ENCODE measurements at regions not wholly inside any gene's neighbourhood (a gene's known extent, or its start where the extent isn't known, plus 50 kb on each side); places are given as distances from the start of the nearest gene placed in this dataset.

DNA sequence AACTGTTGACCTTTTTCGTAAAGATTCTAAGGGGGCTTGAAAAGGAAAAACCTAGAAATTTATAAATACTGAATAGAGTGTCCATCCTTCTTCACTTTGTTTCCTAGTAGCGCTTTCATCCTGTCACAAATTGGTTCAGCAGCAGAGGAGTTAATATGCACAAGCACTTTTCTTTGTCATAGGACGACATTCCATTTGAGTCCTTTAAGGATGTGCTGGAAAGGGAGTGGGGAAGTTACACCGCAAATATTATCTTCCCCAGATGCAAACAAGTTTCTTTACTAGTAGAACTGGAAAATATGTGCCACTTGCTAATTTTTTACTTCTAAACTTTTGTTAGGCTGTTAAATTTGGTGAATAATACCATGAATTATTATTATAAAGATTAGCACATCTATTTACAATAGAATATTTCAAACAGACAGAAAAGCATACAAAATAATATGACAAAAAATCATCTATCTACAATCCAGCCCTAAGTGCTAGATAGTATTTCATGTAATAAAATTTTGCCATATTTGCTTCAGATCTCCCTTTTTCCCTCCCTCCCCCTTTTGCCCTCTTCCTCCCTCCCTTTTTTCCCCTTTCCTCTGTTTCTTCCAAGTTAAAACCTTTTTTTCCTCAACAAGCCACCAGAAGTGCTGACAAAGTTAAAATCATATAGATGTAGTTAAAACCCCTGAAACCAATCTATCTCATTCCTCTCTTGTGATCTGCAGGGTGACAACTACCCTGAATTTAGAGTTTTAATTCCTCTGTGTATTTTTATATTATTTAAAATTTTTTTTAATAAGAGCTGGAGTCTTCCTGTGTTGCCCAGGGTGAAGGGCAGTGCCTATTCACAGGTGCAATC is 50.5 kb upstream of the MAP4K3 start:
- no peak for DNase-seq
- no peak overlapping the region for H3K27ac ChIP-seq
- TF ChIP-seq CTCF (IDR thresholded peaks at IDR 0.05; ENCODE audit: low read depth, low read length), result no peak

GRCh38 chr2:39488450-39488849 is 51.4 kb upstream of the MAP4K3 start:
- H3K27ac ChIP-seq, result no peak overlapping the region

More for the DNA sequence above, 50.5 kb upstream of the MAP4K3 start:
- no peaks in the 10 kb centered on the region for H3K36me3 ChIP-seq
- no peaks in the 10 kb centered on the region for H3K27me3 ChIP-seq (ENCODE audit: insufficient read depth, low read depth, severe bottlenecking)
- H3K9me3 ChIP-seq (ENCODE audit: severe bottlenecking), result no peaks in the 10 kb centered on the region
- H3K4me3 ChIP-seq (ENCODE audit: low read depth, low read length), result no peak overlapping the region

GRCh38 chr2:39490586-39490985 is 53.5 kb upstream of the MAP4K3 start:
- no peak overlapping the region for H3K27ac ChIP-seq
- no peak for DNase-seq
- no peak overlapping the region for H3K4me3 ChIP-seq (ENCODE audit: low read depth, low read length)
- H3K27me3 ChIP-seq (ENCODE audit: insufficient read depth, low read depth, severe bottlenecking), result no peaks in the 10 kb centered on the region
- H3K36me3 ChIP-seq, result no peaks in the 10 kb centered on the region
- TF ChIP-seq CTCF (IDR thresholded peaks at IDR 0.05; ENCODE audit: low read depth, low read length), result no peak
- H3K9me3 ChIP-seq (ENCODE audit: severe bottlenecking), result no peaks in the 10 kb centered on the region

More at GRCh38 chr2:39488450-39488849, 51.4 kb upstream of the MAP4K3 start:
- Histone ChIP-seq H3K9me3 (ENCODE audit: severe bottlenecking) (no peaks in the 10 kb centered on the region), H3K27me3 (ENCODE audit: insufficient read depth, low read depth, severe bottlenecking) (no peaks in the 10 kb centered on the region), H3K36me3 (no peaks in the 10 kb centered on the region), H3K4me3 (ENCODE audit: low read depth, low read length) (no peak overlapping the region)
- DNase-seq, result no peak
- no peak for TF ChIP-seq CTCF (IDR thresholded peaks at IDR 0.05; ENCODE audit: low read depth, low read length)

DNA sequence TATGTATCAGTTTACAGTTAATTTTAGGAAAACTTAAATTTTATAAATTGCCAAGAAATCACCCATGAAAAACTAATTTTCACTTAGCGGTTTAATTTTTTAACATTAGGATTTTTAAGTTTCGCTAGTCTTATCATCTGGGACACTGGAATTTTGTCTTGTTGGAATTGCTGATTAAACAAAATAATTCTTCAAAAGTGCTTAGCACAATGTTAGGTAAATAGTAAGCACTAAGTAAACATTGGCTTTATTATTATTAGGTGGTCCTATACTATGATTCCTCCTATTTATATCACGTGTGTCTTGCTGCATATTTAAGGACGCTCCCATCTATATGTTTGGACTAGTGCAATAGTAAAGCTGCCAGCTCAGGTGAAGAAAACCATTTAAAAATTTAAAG is 54.6 kb upstream of the MAP4K3 start:
- Histone ChIP-seq H3K9me3 (ENCODE audit: severe bottlenecking) (no peaks in the 10 kb centered on the region), H3K4me3 (ENCODE audit: low read depth, low read length) (no peak overlapping the region), H3K36me3 (no peaks in the 10 kb centered on the region), H3K27me3 (ENCODE audit: insufficient read depth, low read depth, severe bottlenecking) (no peaks in the 10 kb centered on the region), H3K27ac (no peak overlapping the region)
- no peak for DNase-seq
- TF ChIP-seq CTCF (IDR thresholded peaks at IDR 0.05; ENCODE audit: low read depth, low read length), result no peak

DNA sequence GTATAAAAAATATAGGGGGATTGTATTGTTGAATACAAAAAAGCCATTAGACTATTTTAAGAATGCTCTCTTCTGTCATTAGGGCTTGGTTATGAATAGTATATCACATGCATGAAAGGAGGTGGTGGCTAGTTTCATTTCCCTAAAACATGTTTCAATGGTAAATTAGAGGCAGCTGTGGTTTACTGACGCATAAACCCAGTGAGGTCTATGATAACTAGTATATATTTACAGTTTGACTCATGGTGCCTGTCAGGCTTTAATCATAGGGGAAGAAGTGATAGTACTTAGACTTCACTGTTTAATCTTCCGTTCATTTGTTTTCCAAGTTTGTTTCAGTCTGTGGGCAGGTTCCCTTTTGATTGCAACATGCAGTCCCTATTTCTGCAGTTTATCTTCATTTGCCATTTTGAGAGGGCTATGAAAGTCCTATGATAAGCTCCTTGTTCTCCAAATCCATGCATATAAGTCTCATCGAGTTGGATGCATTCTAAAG is 55.1 kb upstream of the MAP4K3 start:
- no peak overlapping the region for H3K27ac ChIP-seq

More for the DNA sequence above, 55.1 kb upstream of the MAP4K3 start:
- Histone ChIP-seq H3K9me3 (ENCODE audit: severe bottlenecking) (no peaks in the 10 kb centered on the region), H3K4me3 (ENCODE audit: low read depth, low read length) (no peak overlapping the region), H3K36me3 (no peaks in the 10 kb centered on the region), H3K27me3 (ENCODE audit: insufficient read depth, low read depth, severe bottlenecking) (no peaks in the 10 kb centered on the region)
- no peak for DNase-seq
- no peak for TF ChIP-seq CTCF (IDR thresholded peaks at IDR 0.05; ENCODE audit: low read depth, low read length)
